Kidney (tissue), 13 donors: ENCODE measurements at regions not wholly inside any gene's neighbourhood (a gene's known extent, or its start where the extent isn't known, plus 50 kb on each side); places are given as distances from the start of the nearest gene placed in this dataset.

Experiments
- DNase-seq, 5 donors: peaks; one replicate each; pipeline ENCODE4 v3.0.0-alpha.2; 2013 to 2020
- FAIRE-seq: peaks from 2 replicates; lab custom pipeline; 2012; peaks lifted over from hg19 to GRCh38; lab: Jason Lieb, UNC
- H3K27ac ChIP-seq, 2 donors: one replicate each; pipeline ENCODE4 v1.7.0; 2013; ENCODE audit warnings: low read depth in 2 of 2, low read length in 2 of 2, inconsistent platforms in 1 of 2
- H3K27me3 ChIP-seq: one replicate; pipeline ENCODE4 v1.7.1; 2013; ENCODE audit warnings: low read length, inconsistent platforms; ENCODE audit not compliant: control insufficient read depth, insufficient read depth
- H3K36me3 ChIP-seq, 3 donors: one replicate each; pipeline versions ENCODE4 v1.7.0 to v1.7.1; 2013; ENCODE audit warnings: low read length in 3 of 3, control low read depth in 1 of 3, inconsistent platforms in 1 of 3; ENCODE audit not compliant: insufficient read depth in 3 of 3, control insufficient read depth in 2 of 3
- H3K4me1 ChIP-seq, 3 donors: one replicate each; pipeline versions ENCODE4 v1.7.0 to v1.7.1; 2013; ENCODE audit warnings: low read length in 3 of 3, inconsistent platforms in 1 of 3, low read depth in 1 of 3; ENCODE audit not compliant: control insufficient read depth in 2 of 3, insufficient read depth in 2 of 3
- H3K4me3 ChIP-seq, 3 donors: one replicate each; pipeline versions ENCODE4 v1.7.0 to v1.8.1; 2013; ENCODE audit warnings: low read length in 3 of 3, control low read depth in 1 of 3, inconsistent platforms in 1 of 3
- H3K9ac ChIP-seq, 3 donors: one replicate each; pipeline versions ENCODE4 v1.7.0 to v1.7.1; 2013; ENCODE audit warnings: low read length in 3 of 3, control low read depth in 1 of 3, inconsistent platforms in 1 of 3
- H3K9me3 ChIP-seq, 3 donors: one replicate each; pipeline versions ENCODE4 v1.7.0 to v1.7.1; 2013; ENCODE audit warnings: low read length in 3 of 3, control low read depth in 1 of 3, inconsistent platforms in 1 of 3; ENCODE audit not compliant: control insufficient read depth in 2 of 3, insufficient read depth in 1 of 3
- intact Hi-C: fragments of 100-400 bp; cut with DNase I; formaldehyde crosslinking; loops from one replicate; pipeline ENCODE4 v1.11.1; 2022
- TF ChIP-seq, protein P1 (sequence below): IDR thresholded peaks from 3 replicates; pipeline ENCODE4 v1.5.1; 2012; ENCODE audit warnings: mild to moderate bottlenecking, moderate library complexity, borderline replicate concordance; ENCODE audit not compliant: insufficient read depth; ENCODE audit errors: extremely low read depth
- donor health status: control.
- donor health status: control.
- donor health status: control.
- donor health status: control.
- donor health status: control.
- donor health status: DM: yes; HTN: yes; CAD: no.
- donor health status: Normal renal cell carcinoma (clear cell type).

DNA sequence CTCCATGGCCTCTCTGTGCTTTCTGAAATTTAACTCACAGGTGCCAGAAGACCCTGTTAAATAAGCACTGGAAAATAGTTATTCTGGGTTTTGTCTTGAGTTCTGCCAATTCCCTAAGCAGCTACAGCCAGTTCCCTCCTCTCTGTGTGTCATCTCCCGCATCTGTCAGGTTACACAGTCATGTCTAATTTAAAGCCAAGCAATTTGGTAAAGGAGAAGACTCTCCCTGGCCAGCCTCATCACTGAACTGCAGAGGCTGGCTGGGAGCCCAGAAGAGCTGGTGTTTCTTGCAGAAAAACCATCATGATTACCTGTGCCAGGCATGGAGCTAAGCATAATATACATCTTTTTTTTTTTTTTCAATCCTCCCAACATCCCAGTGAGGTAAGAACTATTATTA, 141.3 kb upstream of the ZNF366 start:
- Histone ChIP-seq H3K9ac (no peak overlapping the region), H3K4me3 (no peak overlapping the region), H3K9me3 (no peaks in the 10 kb centered on the region), H3K36me3 (no peaks in the 10 kb centered on the region), H3K4me1 (no peaks in the 10 kb centered on the region), H3K27me3 (no peaks in the 10 kb centered on the region), H3K27ac (no peak overlapping the region)
- TF ChIP-seq, protein P1, sequence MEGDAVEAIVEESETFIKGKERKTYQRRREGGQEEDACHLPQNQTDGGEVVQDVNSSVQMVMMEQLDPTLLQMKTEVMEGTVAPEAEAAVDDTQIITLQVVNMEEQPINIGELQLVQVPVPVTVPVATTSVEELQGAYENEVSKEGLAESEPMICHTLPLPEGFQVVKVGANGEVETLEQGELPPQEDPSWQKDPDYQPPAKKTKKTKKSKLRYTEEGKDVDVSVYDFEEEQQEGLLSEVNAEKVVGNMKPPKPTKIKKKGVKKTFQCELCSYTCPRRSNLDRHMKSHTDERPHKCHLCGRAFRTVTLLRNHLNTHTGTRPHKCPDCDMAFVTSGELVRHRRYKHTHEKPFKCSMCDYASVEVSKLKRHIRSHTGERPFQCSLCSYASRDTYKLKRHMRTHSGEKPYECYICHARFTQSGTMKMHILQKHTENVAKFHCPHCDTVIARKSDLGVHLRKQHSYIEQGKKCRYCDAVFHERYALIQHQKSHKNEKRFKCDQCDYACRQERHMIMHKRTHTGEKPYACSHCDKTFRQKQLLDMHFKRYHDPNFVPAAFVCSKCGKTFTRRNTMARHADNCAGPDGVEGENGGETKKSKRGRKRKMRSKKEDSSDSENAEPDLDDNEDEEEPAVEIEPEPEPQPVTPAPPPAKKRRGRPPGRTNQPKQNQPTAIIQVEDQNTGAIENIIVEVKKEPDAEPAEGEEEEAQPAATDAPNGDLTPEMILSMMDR: no peak
- intact Hi-C loops: no loop called here
- DNase-seq: no peak
- FAIRE-seq: no peak

DNA sequence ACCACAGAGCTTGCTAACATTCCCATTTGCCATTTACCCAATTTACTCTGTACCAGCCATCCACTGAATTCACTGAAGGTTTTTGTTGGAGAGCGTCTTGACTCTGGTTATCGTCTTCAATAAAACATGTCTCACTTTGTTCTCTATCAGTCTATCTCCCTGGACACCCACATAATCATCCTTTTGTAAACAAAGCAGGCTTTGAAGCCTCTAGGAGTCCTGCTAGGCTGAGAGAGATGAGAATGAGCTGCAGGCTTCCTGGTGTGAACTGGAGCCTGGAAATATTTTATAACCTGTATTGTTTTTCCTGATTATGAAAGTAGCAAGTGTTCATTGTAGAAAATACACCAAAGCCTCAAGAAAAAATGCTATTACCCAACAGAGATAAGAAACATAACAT, 140.6 kb upstream of the ZNF366 start:
- FAIRE-seq (no peak), DNase-seq (no peak)
- intact Hi-C loops: no loop called here
- Histone ChIP-seq H3K27me3 (no peaks in the 10 kb centered on the region), H3K9ac (no peak overlapping the region), H3K9me3 (no peaks in the 10 kb centered on the region), H3K27ac (no peak overlapping the region), H3K36me3 (no peaks in the 10 kb centered on the region), H3K4me3 (no peak overlapping the region), H3K4me1 (no peaks in the 10 kb centered on the region)
- TF ChIP-seq, protein P1: no peak

DNA sequence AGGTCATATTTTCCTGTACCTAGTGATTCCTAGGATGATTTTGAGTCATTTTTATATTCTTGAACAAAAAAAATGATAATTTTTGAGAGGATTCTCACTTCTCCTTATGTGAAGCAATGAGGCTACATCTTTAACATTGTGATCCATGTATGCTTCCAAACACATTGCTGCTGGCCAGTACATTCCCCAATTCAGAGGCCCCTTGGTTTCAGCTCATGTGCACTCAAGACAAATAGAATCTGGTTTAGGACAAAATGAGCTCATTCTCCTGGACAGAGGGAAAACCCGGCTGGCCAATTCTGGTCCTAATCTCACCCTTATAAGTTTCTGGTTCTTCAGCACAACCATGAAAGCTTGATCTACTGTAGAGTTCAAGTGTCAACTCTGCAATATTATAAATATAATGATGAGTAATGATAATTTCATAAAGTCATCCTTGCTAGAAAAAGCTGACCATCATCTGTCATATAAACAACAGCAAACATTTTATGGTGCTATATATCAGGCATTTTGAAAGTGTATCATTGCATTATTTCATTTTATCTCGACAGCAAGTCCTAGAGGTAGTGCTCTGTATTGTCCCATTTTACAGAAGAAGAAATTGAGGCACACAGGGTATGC, 139.1 kb upstream of the ZNF366 start:
- FAIRE-seq: no peak
- TF ChIP-seq, protein P1: no peak
- Histone ChIP-seq H3K27ac (no peak overlapping the region), H3K4me1 (no peaks in the 10 kb centered on the region), H3K36me3 (no peaks in the 10 kb centered on the region), H3K27me3 (no peaks in the 10 kb centered on the region), H3K9ac (no peak overlapping the region), H3K4me3 (no peak overlapping the region), H3K9me3 (no peaks in the 10 kb centered on the region)
- DNase-seq: no peak
- intact Hi-C loops: no loop called here
